T1000 (cell line): ENCODE measurements at regions not wholly inside any gene's neighbourhood (a gene's known extent, or its start where the extent isn't known, plus 50 kb on each side); places are given as distances from the start of the nearest gene placed in this dataset.
"Not testable (repeated sequence)": the region's sequence is repeated elsewhere in the genome, so short reads cannot be mapped to it uniquely, and the experiment has no call there.

Experiments used
- DNase-seq: peaks from one replicate; lab custom pipeline; 2025; ENCODE audit warnings: mixed read lengths; lab: John Stamatoyannopoulos, UW

DNA sequence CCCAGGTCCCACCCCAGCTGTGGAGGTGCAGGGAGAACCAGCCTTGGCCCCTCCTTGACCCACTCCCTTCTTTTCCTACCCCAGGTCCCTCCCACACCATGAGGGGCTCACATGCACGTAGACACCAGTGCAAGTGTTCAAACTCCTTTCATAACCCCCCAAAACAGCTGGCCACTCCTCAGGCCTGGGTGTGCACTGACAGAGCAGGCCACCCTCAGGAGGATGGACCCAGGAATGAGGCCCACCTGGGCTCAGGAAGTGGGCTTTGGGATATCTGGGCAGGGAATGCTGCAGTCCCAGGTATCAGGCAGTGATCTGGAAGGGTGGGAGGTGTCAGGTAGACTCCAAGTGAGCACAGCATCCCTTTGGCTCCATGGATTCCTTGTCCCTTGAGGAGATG lies 723.8 kb downstream of the MATN1 start:
- no peak for DNase-seq

DNA sequence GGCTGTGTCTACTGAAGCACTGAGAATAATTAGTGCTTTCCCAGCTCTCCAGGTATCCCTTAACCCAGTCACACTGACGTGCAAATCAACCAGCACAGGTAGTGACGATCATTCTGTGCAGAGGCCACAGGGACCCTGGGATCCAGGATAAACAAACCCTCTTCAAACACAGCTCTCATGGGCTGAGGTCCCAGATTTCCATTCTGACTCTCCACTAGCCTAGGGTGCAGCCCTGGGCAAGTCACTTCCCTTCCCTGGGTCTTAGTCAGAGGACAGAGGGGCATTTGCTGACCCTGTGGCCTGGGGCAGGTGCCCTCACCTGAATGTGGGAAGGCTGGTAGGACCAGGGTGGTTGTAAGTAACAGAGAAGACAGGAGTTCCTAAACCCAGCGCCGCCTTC lies 724.7 kb downstream of the MATN1 start:
- no peak for DNase-seq

GRCh38 chr1:29997818-29998217 lies 725.6 kb downstream of the MATN1 start:
- DNase-seq, result not testable (repeated sequence)

DNA sequence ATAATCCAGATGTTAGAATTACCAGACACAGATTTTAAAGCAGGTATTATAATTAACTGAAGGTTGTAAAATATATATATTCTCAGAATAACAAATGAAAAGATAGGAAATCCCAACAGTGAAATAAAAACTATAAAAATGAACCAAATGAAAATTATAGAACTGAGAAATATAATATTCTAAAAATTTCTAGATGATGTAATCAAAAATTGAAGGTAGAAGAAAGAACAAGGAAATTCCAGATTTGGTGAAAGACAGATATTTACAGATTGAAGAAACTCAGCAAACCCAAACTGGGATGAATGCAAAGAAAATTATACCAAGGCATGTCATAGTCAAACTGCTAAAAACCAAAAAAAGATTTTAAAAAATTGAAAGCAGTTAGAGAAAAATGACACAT lies 729.4 kb downstream of the MATN1 start:
- DNase-seq, result no peak

DNA sequence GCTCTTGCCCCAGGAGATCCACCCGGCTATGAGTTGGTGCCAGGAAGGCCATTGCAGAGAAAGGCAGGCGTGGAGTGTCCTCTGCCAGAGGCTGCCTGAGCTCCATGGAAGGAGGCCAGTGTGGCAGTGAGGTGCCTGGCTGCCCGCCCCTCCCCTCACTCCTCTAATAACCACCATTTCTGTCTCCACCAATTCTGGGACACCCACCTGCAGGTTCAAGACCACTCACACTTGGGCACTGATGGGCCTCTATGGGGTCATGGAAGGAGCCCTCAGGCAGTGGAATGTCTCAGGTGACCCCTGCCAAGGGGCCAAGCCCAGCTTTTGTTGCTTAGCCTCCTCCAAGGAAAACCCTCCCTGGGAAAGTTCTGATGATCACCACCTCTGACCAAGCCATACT lies 731.6 kb downstream of the MATN1 start:
- no peak for DNase-seq

GRCh38 chr1:29991025-29991424 lies 732.4 kb downstream of the MATN1 start:
- no peak for DNase-seq

DNA sequence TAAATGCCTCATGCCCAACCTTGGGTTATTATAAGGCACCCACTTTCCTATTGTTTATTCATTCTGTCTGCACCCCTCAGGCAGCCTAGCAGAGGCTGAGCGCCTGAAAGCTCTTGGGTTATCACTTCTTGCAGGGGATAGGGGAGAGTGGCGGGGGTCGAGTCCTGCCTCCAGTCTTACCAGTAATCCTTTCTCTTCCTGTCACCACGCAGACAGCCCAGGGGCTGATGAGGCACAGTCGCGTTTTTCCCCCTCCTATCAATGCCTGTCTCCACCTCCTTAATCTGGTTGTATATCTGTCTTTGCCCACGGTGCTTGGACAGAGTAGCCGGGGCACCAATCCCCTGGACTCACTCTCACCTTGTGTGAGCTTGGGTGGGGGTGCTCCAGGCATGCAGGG lies 733.1 kb downstream of the MATN1 start:
- DNase-seq, result no peak

- DNase-seq, result no peak
Observed at GRCh38 chr1:29986986-29987385, 736.4 kb downstream of the MATN1 start.

DNA sequence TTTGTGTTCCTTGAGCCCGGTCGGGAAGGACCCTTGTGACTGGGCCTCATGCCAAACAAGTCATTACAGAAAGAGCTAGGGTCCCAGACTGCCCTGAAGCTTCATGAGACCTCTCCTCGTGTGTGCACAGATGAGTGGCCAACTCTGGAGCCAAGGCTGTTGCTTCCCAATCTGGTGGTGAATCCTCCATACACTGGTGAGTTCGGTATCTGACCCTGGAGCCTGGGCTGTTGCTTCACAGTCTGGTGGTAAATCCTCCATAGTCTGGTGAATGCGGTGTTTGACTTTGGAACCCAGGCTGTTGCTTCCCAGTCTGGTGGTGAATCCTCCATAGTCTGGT lies 737.8 kb downstream of the MATN1 start:
- DNase-seq, result no peak

- no peak for DNase-seq
Observed at GRCh38 chr1:29984862-29985605, 738.4 kb downstream of the MATN1 start.

DNA sequence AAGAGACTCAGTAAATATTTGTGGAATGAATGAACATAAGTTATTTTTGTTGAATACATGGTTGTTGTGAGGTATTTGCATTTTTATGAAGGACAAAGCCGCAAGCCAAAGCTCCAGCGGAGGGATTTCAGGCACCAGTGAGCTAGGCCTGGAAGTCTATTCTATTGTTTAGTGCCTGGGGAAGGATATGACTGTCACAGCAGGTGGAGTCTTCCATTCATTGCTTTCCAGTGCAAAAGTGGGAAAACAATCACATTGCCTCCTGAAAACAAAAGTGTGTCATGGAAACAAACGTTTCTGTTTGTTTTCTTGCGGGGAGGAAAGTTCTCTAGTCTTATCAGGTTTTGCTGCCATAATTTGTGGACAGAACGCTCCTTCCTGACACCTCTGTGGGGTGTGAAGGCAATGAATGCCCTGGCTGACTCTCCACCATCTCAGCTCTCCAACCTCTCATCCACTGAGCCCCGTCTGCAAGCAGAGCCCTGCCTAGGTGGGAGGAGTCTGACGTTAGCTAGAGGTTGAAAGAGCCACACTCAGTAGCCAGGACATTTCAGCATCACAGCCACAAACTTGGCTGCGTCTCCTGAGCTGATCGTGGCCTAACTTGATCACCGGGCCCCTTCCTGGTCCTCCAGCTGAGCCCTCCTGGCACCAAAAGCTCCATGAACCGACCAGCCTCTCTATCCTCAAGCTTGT lies 739.1 kb downstream of the MATN1 start:
- DNase-seq, result no peak

DNA sequence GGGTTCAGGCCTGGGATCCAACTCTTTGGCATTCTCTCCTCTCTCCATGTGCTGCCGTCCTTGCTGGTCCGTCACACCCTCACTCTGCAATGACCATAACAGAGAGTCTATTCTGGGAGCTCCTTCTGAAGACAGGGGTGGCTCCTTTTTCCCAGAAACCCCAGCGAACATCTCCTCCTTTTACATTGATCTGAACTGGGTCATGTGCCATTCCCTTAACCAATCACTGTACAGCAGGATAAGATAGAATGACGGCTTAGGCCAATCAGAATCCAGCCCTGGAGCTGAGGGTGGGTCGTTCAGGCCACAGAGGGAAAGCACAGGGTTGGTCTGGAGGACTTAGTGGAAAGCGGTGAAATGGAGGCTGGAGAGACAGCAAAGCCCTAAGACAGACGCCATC lies 740.1 kb downstream of the MATN1 start:
- DNase-seq, result no peak

GRCh38 chr1:29981586-29982239 lies 741.7 kb downstream of the MATN1 start:
- DNase-seq, result no peak

DNA sequence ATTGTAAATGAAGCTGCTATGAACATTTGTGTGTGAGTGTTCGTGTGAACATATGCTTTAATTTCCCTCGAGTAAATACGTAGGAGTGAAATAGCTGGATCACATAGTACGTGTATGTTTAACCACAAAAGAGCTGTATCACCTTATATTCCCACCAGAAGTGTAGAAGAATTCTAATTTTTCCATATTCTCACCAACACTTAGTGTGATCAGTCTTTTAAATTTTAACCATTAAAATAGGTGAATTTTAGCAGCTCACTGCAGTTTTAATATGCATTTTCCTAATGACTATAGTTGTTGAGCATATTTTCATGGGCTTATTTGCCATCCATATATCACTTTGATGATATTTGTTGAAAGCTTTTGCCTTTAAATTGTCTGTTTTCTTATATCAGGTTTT lies 741.2 kb downstream of the PTPRU start:
- DNase-seq, result no peak

DNA sequence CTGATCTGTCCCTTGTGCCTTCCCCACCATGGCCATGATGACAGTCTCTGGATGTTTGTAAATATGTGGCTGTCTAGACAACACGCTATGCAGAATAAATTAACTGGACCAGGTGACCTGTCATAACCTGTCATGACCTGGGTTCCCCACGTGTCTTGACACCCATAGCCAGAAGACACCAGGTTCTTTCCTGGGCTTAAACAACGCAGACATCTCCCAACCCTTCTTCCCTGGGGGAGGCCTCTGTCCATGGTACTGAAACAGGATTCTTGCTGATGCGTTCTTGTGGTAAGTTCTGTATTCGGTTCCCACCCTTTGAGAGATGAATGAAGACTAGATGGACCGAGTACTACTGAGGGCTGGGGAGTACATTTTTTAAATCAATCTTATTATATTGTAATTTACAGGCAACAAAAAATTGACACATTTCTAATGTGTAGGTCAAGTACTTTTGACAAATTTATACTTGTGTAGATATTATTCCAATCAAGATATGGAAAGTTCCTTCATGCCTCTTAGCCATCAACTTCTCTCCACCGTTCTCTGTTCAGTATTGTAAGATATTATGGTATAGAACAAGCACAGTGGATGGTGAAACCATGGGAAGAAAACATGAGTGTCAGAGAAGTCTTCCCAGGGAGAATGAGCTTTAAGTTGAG lies 738.8 kb downstream of the PTPRU start:
- no peak for DNase-seq

DNA sequence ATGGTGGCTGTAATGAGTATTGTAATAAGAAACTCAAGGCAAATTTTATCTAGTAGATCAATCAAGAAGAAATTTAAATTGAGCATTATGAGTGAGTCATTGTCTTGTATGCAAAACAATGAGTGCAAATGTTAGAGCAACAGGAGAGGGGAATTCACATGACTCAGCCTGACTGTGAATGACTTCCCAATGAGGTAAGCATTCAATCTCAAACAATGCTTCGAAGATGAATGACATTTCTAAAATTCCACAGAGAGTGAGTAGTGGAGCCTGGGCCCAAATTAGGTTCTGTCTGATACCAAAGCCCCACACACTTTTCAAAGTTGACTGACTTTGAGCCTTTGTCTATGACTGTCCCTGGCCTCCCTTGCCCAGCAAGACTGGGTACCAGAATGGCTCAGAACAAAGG lies 738.0 kb downstream of the PTPRU start:
- DNase-seq, result peak; percentile 34

GRCh38 chr1:29973406-29973805 lies 737.1 kb downstream of the PTPRU start:
- no peak for DNase-seq

DNA sequence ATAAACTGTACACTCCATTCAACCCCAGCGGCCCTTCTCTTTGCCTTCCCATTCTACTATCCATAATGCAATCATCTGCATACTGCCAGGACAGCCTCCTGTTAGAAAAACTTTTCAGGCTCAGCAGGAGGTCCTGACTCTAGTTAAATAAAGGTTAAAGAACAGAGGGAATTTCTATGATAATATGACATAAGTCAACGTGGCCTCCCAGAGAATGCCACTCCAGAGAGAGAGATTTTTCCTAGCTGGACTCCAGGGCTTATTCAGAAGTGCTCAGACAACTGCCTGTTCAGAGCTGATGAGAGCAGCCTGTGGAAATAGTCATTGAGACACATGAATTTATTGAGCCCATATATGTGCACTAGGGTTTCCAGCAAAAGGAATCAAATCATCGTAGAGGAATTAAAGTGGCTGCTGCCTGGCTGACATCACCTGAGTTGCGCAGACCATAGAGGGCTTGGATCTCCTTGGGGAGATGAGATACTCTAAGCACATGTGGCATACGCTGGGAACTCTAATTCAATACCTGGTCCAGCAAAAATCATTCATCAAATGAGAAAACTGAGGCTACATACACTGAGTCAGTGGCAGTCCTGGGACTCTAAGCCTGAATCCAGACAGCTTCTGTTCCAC lies 736.2 kb downstream of the PTPRU start:
- no peak for DNase-seq

DNA sequence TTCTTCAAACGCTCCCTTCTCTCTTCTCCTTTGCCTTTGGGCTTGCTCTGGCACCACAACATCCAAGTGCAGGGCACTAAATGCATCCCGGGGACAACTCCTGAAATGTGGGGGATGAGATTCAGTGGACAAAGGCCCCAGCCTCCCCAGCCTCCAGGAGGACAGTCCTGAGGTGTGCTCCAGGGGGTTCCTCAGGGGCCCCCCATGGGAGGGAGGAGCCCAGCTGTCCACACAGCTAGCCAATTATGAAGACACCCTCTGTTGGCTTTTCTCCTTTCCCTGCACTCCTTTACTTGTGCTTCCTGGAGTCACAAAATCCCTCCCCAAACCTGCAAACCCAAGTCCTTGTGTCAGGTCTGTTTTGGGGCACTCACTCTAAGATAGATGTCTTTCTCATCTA lies 735.4 kb downstream of the PTPRU start:
- DNase-seq, result no peak

GRCh38 chr1:29970747-29971325 lies 734.5 kb downstream of the PTPRU start:
- DNase-seq, result no peak

DNA sequence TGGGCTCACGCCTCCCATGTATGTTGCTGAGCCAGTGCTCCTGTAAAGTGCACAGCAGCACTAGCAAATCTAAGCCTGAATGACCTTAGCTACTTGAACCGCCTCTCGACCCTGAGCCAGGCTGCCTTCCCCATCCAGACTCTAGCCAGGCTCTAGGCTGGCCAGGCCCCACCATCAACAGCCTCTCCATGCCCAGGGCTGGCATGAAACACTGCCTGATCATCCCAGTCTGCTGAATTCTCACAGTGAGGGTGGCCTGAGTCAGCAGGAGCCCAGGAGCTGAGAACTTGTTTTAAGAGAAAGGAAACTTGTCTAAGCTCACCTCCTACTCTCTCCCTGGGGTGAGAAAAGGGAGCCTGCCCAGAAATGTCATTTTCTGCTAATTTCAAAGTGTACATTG lies 733.3 kb downstream of the PTPRU start:
- DNase-seq, result no peak

GRCh38 chr1:29967261-29967660 lies 730.9 kb downstream of the PTPRU start:
- DNase-seq, result no peak
